Ovary (tissue), 7 donors: ENCODE measurements at regions not wholly inside any gene's neighbourhood (a gene's known extent, or its start where the extent isn't known, plus 50 kb on each side); places are given as distances from the start of the nearest gene placed in this dataset.

Experiments
- DNase-seq, 5 donors: peaks; one replicate each; pipeline ENCODE4 v3.0.0-alpha.2; 2019 to 2020
- H3K27ac ChIP-seq, 2 donors: fragments of 200-600 bp; one replicate each; pipeline versions ENCODE4 v1.5.1 to v1.8.0; 2019 to 2022
- H3K27me3 ChIP-seq: fragments of 200-600 bp; one replicate; pipeline ENCODE4 v1.8.0; 2022
- H3K36me3 ChIP-seq: fragments of 200-600 bp; sonication (generic); one replicate; pipeline ENCODE4 v1.5.1; 2019
- H3K4me1 ChIP-seq: one replicate; pipeline ENCODE4 v1.8.1; 2013; ENCODE audit warnings: mild to moderate bottlenecking, moderate library complexity; ENCODE audit not compliant: insufficient read depth
- H3K4me3 ChIP-seq: fragments of 200-600 bp; sonication (generic); one replicate; pipeline ENCODE4 v1.5.1; 2017
- H3K9me3 ChIP-seq, 2 donors: fragments of 200-600 bp in 1 of 2; sonication (generic) in 1 of 2; one replicate each; pipeline versions ENCODE4 v1.5.1 to v1.8.1; 2013 to 2019; ENCODE audit warnings: mild to moderate bottlenecking in 1 of 2, moderate library complexity in 1 of 2
- EP300 ChIP-seq: sonication (generic); formaldehyde crosslinking; IDR thresholded peaks from one replicate; pipeline ENCODE4 v1.6.1; 2017; ENCODE audit warnings: antibody characterized with exemption
- POLR2A ChIP-seq: fragments of 450-650 bp; IDR thresholded peaks from one replicate; pipeline ENCODE4 v1.6.1; 2017; ENCODE audit warnings: antibody characterized with exemption, mild to moderate bottlenecking, moderate library complexity
- WGBS, 3 donors: extraction: QIAGEN DNeasy Blood & Tissue Kit in 1 of 3; methylation state at CpG; one replicate each; pipeline versions ENCODE4 v1.1.5 to v1.1.7; 2013 to 2017; 5-methylcytosine and 5-hydroxymethylcytosine counted together
- intact Hi-C, 4 donors: fragments of 100-400 bp; cut with DNase I; formaldehyde crosslinking; loops; one replicate each; pipeline versions ENCODE4 v1.11.0 to v1.15.1; 2022 to 2023
- TF ChIP-seq, protein P1 (sequence below), 3 donors: fragments of 450-650 bp in 2 of 3; fragments of 200-600 bp in 1 of 3; IDR thresholded peaks; one replicate each; pipeline versions ENCODE4 v1.5.1 to v1.8.0; 2016 to 2022; ENCODE audit warnings: antibody characterized with exemption in 3 of 3, mild to moderate bottlenecking in 1 of 3
- donor health status: DM: no; HTN: no; CAD: no; lungs with moderate emphysema.
- donor health status: DM: no; HTN: no; CAD: no.
- donor health status: Bipolar disorder and iron deficiency.
- donor health status: DM: no; HTN: no; CAD: no.
- donor health status: DM: yes; HTN: yes; CAD: no.

DNA sequence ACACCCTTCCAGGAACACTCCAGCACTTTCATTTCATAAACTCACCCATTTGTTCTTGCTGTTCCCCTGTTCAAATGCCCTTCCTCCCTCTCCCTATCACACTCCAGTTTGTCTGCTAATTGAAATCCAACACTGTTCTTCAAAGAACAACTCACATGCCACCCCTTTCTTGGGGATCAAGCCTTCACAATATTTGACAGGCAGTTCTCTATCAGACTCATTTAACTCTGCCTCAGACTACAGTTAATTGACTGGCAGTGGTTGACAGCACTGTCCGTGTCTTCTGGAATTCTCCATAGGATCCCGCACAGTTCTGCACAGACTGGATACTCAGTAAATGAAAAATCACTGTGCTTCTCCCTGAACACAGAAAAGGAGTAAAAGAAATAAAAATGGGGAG is 87.8 kb downstream of the PMP22 start:
- no peaks in the 10 kb centered on the region for H3K27me3 ChIP-seq
- 91 to 97% (median 94%) methylated on average over 2 of the region's 2 CpGs for WGBS, 3 donors
- intact Hi-C loops, result no loop called here
- TF ChIP-seq, protein P1, sequence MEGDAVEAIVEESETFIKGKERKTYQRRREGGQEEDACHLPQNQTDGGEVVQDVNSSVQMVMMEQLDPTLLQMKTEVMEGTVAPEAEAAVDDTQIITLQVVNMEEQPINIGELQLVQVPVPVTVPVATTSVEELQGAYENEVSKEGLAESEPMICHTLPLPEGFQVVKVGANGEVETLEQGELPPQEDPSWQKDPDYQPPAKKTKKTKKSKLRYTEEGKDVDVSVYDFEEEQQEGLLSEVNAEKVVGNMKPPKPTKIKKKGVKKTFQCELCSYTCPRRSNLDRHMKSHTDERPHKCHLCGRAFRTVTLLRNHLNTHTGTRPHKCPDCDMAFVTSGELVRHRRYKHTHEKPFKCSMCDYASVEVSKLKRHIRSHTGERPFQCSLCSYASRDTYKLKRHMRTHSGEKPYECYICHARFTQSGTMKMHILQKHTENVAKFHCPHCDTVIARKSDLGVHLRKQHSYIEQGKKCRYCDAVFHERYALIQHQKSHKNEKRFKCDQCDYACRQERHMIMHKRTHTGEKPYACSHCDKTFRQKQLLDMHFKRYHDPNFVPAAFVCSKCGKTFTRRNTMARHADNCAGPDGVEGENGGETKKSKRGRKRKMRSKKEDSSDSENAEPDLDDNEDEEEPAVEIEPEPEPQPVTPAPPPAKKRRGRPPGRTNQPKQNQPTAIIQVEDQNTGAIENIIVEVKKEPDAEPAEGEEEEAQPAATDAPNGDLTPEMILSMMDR (IDR thresholded peaks at IDR 0.05), result no peak
- no peak for TF ChIP-seq EP300
- TF ChIP-seq POLR2A, result no peak
- no peak overlapping the region for H3K27ac ChIP-seq
- no peak for DNase-seq
- H3K36me3 ChIP-seq, result no peaks in the 10 kb centered on the region
- H3K4me3 ChIP-seq, result no peak overlapping the region
- no peaks in the 10 kb centered on the region for H3K4me1 ChIP-seq
- no peaks in the 10 kb centered on the region for H3K9me3 ChIP-seq

DNA sequence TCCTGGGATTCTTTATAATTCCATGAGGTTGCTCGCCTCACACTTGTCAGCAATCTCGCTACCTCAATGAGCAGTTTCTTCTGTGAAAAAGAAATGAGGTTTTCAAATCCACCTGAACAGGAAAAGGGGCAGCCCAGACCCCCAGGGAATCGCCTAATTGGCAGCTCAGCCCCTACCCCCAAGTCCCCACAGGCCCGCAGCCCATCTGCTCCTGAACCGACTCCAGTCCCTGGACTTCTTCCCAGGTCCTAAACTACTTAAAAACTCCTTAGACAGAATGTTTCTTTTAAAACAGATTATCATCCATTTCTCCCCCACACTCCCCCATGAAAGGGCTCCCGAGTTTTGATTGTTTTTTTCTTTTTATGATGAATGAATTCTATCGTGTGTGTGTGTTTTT is 89.8 kb downstream of the PMP22 start:
- H3K4me3 ChIP-seq, result no peak overlapping the region
- WGBS, 3 donors, result 31 to 36% (median 32%) methylated on average over 7 of the region's 7 CpGs
- no peak for DNase-seq
- intact Hi-C loops, result no loop called here
- no peaks in the 10 kb centered on the region for H3K9me3 ChIP-seq
- no peaks in the 10 kb centered on the region for H3K27me3 ChIP-seq
- H3K27ac ChIP-seq, result no peak overlapping the region
- H3K4me1 ChIP-seq, result no peaks in the 10 kb centered on the region
- H3K36me3 ChIP-seq, result no peaks in the 10 kb centered on the region
- TF ChIP-seq, protein P1 (IDR thresholded peaks at IDR 0.05), result no peak
- TF ChIP-seq EP300 (no peak), POLR2A (no peak)

DNA sequence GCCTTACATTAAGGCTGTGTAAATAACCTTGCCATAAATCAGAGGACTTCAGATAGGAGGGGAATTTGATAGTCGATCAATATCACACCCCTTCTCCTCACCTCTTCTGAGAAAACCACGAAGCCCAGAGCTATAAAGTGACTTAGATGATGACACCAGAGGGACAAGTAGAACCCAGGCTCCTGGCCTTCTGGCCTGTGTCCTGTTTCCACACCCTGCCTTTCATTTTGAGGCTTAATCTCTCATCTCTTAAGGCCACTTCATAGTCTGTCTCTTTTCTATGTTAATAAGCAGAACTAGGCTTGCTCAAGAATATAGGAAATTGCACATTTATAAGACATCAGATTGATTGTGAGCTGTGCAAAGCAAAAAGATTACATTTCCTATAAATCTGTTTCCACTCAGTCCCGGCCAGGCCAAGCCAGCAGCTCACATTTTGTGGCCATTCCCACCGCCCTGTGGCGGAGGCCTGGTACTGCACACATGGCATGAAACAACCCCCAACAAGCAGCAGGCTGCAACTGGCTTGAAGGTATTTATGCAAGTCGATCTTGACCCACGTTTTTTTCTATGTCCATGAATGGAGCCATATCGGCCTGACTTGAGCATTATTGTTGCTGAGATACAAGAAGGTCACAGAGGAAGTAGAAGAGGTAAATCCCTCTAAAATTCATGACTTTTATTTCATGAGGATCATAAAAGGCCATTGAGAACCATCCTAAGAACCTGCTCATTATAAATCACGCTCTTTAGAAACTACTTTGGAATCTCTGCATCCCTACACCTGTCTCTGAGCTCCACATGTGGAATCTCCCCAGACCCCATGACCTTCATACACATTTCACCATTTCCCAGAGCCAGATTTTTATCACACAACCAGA is 93.7 kb downstream of the PMP22 start:
- H3K9me3 ChIP-seq, result no peaks in the 10 kb centered on the region
- H3K27ac ChIP-seq, result no peak overlapping the region
- H3K36me3 ChIP-seq, result no peaks in the 10 kb centered on the region
- no peaks in the 10 kb centered on the region for H3K4me1 ChIP-seq
- H3K4me3 ChIP-seq, result no peak overlapping the region
- TF ChIP-seq, protein P1 (IDR thresholded peaks at IDR 0.05), result peak in 2 of 3 donors; percentile 16 to 30
- no peak for TF ChIP-seq POLR2A
- no peaks in the 10 kb centered on the region for H3K27me3 ChIP-seq
- peak in 4 of 5 donors; percentile 18 to 52 (median 24) for DNase-seq
- WGBS, 3 donors, result 28 to 32% (median 31%) methylated on average over 9 of the region's 9 CpGs
- intact Hi-C loops, result no loop called here

DNA sequence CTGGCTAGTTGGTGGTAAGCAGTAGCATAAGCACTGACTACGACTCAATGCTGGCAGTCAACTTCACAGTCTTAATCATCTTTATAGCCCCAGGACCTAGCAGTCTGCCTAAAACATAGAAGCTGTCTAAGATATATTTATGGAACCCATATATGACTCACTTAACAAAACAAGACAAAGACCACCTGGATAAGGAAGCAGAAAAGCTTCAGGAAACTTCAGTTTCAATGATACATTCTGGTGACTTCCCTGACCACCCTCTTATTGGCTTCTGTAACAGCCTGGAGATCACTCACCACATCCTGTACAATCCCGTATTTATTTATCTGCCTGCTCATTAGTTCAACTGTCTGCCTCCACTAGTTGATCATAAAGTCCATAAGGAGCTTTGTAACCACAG is 95.5 kb downstream of the PMP22 start:
- WGBS, 3 donors, result 61 to 71% (median 66%) methylated on average over 2 of the region's 2 CpGs
- H3K4me3 ChIP-seq, result no peak overlapping the region
- H3K4me1 ChIP-seq, result no peaks in the 10 kb centered on the region
- DNase-seq, result no peak
- intact Hi-C loops, result no loop called here
- H3K9me3 ChIP-seq, result no peaks in the 10 kb centered on the region
- no peaks in the 10 kb centered on the region for H3K27me3 ChIP-seq
- TF ChIP-seq EP300, result no peak
- TF ChIP-seq, protein P1 (IDR thresholded peaks at IDR 0.05), result no peak
- H3K36me3 ChIP-seq, result no peaks in the 10 kb centered on the region
- no peak overlapping the region for H3K27ac ChIP-seq
